HT1080 (cell line): ENCODE measurements at regions not wholly inside any gene's neighbourhood (a gene's known extent, or its start where the extent isn't known, plus 50 kb on each side); places are given as distances from the start of the nearest gene placed in this dataset.
"Not testable (repeated sequence)": the region's sequence is repeated elsewhere in the genome, so short reads cannot be mapped to it uniquely, and the experiment has no call there.

Experiments
- DNase-seq: peaks from one replicate; pipeline ENCODE4 v3.0.0-alpha.2; 2015; ENCODE audit warnings: low read depth

- no peak for DNase-seq
Measured at GRCh38 chr21:22710721-22711120, 1712.5 kb downstream of the NCAM2 start.

GRCh38 chr21:22711636-22712035 is 1713.4 kb downstream of the NCAM2 start:
- no peak for DNase-seq

GRCh38 chr21:22725436-22725835 is 1727.2 kb downstream of the NCAM2 start:
- no peak for DNase-seq

GRCh38 chr21:22728091-22728490 is 1729.9 kb downstream of the NCAM2 start:
- DNase-seq: no peak

GRCh38 chr21:22743085-22743484 is 1744.9 kb downstream of the NCAM2 start:
- no peak for DNase-seq

- DNase-seq: no peak
Measured at GRCh38 chr21:22754746-22755145, 1756.5 kb downstream of the NCAM2 start.

GRCh38 chr21:22758478-22758877 is 1760.3 kb downstream of the NCAM2 start:
- peak; percentile 84 for DNase-seq

GRCh38 chr21:22762463-22762862 is 1764.3 kb downstream of the NCAM2 start:
- DNase-seq: no peak

GRCh38 chr21:22763442-22763841 is 1765.2 kb downstream of the NCAM2 start:
- no peak for DNase-seq

- no peak for DNase-seq
Measured at GRCh38 chr21:22764222-22764621, 1766.0 kb downstream of the NCAM2 start.

- no peak for DNase-seq
Measured at GRCh38 chr21:22791376-22791775, 1793.2 kb downstream of the NCAM2 start.

GRCh38 chr21:22791986-22792560 is 1793.9 kb downstream of the NCAM2 start:
- DNase-seq: peak; percentile 41

- DNase-seq: no peak
Measured at GRCh38 chr21:22795091-22795490, 1796.9 kb downstream of the NCAM2 start.

- peak; percentile 7 for DNase-seq
Measured at GRCh38 chr21:22795644-22796043, 1797.4 kb downstream of the NCAM2 start.

- no peak for DNase-seq
Measured at GRCh38 chr21:22796147-22796546, 1797.9 kb downstream of the NCAM2 start.

- DNase-seq: no peak
Measured at GRCh38 chr21:22804151-22804550, 1805.9 kb downstream of the NCAM2 start.

- DNase-seq: no peak
Measured at GRCh38 chr21:22806278-22806677, 1808.1 kb downstream of the NCAM2 start.

GRCh38 chr21:22813201-22813600 is 1815.0 kb downstream of the NCAM2 start:
- DNase-seq: no peak

GRCh38 chr21:22818681-22819485 is 1820.7 kb downstream of the NCAM2 start:
- DNase-seq: not testable (repeated sequence)

- DNase-seq: no peak
Measured at GRCh38 chr21:22827422-22827821, 1829.2 kb downstream of the NCAM2 start.

- DNase-seq: no peak
Measured at GRCh38 chr21:22842875-22843274, 1844.7 kb downstream of the NCAM2 start.

GRCh38 chr21:22855581-22855980 is 1857.4 kb downstream of the NCAM2 start:
- peak; percentile 55 for DNase-seq

GRCh38 chr21:22871692-22872091 is 1873.5 kb downstream of the NCAM2 start:
- DNase-seq: peak; percentile 34
